K562 (cell line): ENCODE measurements at regions not wholly inside any gene's neighbourhood (a gene's known extent, or its start where the extent isn't known, plus 50 kb on each side); places are given as distances from the start of the nearest gene placed in this dataset.

Experiments used
- ATAC-seq: fragments of 200-7000 bp; cut with Tn5 transposase; 3 replicates; pipeline ENCODE4 v1.9.1; 2020; ENCODE audit warnings: moderate library complexity
- BruUV-seq: library from RNA; stranded (reverse); fragments of 400-500 nt; replicated peaks from 2 replicates; lab custom pipeline; 2021; lab: Mats Ljungman, UMichigan
- CTCF ChIA-PET: fragments of 300-600 bp; formaldehyde crosslinking; extraction: SDS; loops from one replicate; lab custom pipeline; 2021; ENCODE audit warnings: low intra/inter-chr PET ratio; lab: Yijun Ruan, JAX
- POLR2A ChIA-PET: fragments of 300-600, 350-650 bp; sonication (Branson Sonifier 250); formaldehyde crosslinking; extraction: SDS; loops from one replicate; lab custom pipeline; 2021; ENCODE audit warnings: antibody characterized with exemption, inconsistent platforms; lab: Yijun Ruan, JAX
- DNase-seq, 4 experiments: peaks; one replicate each; pipeline versions ENCODE4 v3.0.0 to v3.0.0-alpha.2; 2011 to 2018; ENCODE audit warnings: low spot score in 3 of 4, mixed read lengths in 3 of 4; ENCODE audit errors: extremely low read depth in 1 of 4
- FAIRE-seq: peaks from 2 replicates; lab custom pipeline; 2011; peaks lifted over from hg19 to GRCh38; lab: Jason Lieb, UNC
- H2AFZ ChIP-seq: 2 replicates; pipeline ENCODE4 v1.6.0; 2011; ENCODE audit warnings: low read depth, low read length, control low read depth, inconsistent platforms
- H3K27ac ChIP-seq: fragments of 200-600 bp; 3 replicates; pipeline ENCODE4 v1.8.0; 2011; ENCODE audit warnings: low read depth, mild to moderate bottlenecking, control low read depth, inconsistent platforms, low read length, moderate library complexity, mixed read lengths; ENCODE audit errors: extremely low read depth
- H3K27me3 ChIP-seq, 2 experiments: fragments of 300-600 bp in 1 of 2; 2 replicates in 1 of 2; 3 replicates in 1 of 2; pipeline versions ENCODE4 v1.6.0 to v1.8.0; 2011; ENCODE audit warnings: inconsistent platforms in 2 of 2, low read length in 2 of 2, mild to moderate bottlenecking in 1 of 2, mixed read lengths in 1 of 2, moderate library complexity in 1 of 2; ENCODE audit not compliant: control insufficient read depth in 2 of 2, insufficient read depth in 2 of 2
- H3K36me3 ChIP-seq: fragments of 300-600 bp; 3 replicates; pipeline ENCODE4 v1.8.0; 2011; ENCODE audit warnings: mild to moderate bottlenecking, low read length, inconsistent platforms; ENCODE audit not compliant: control insufficient read depth, insufficient read depth
- H3K4me1 ChIP-seq, 2 experiments: fragments of 200-600 bp in 1 of 2; replicated peaks in 1 of 2; 2 replicates in 1 of 2; 3 replicates in 1 of 2; pipeline versions ENCODE4 v1.5.1 to v1.8.0; 2011; ENCODE audit warnings: inconsistent platforms in 2 of 2, low read length in 2 of 2, mild to moderate bottlenecking in 1 of 2, mixed read lengths in 1 of 2, moderate library complexity in 1 of 2; ENCODE audit not compliant: control insufficient read depth in 2 of 2, insufficient read depth in 2 of 2
- H3K4me2 ChIP-seq: 2 replicates; pipeline ENCODE4 v1.6.1; 2011; ENCODE audit warnings: low read length, control low read depth, inconsistent platforms, mixed read lengths; ENCODE audit not compliant: insufficient read depth
- H3K4me3 ChIP-seq: fragments of 200-600 bp; sonication (generic), shearing (Covaris generic); 2 replicates; pipeline ENCODE4 v1.5.1; 2016; ENCODE audit warnings: control low read depth, inconsistent platforms
- H3K79me2 ChIP-seq: fragments of 200-600 bp; 3 replicates; pipeline ENCODE4 v1.8.0; 2011; ENCODE audit warnings: low read length, inconsistent platforms; ENCODE audit not compliant: control insufficient read depth, insufficient read depth
- H3K9ac ChIP-seq, 2 experiments: 2 replicates each; pipeline versions ENCODE4 v1.6.0 to v1.6.1; 2011; ENCODE audit warnings: low read depth in 2 of 2, low read length in 2 of 2, control low read depth in 1 of 2, inconsistent platforms in 1 of 2, mild to moderate bottlenecking in 1 of 2, mixed read lengths in 1 of 2; ENCODE audit not compliant: insufficient read depth in 1 of 2
- H3K9me1 ChIP-seq: one replicate; pipeline ENCODE4 v1.6.0; 2011; ENCODE audit warnings: inconsistent platforms, mild to moderate bottlenecking, low read length, moderate library complexity; ENCODE audit not compliant: control insufficient read depth, insufficient read depth
- H3K9me3 ChIP-seq: replicated peaks from 2 replicates; pipeline ENCODE4 v1.5.1; 2011; ENCODE audit warnings: low read depth, low read length, inconsistent platforms; ENCODE audit not compliant: control insufficient read depth, insufficient read depth
- H4K20me1 ChIP-seq: replicated peaks from 2 replicates; pipeline ENCODE4 v1.6.1; 2011; ENCODE audit warnings: low read length, inconsistent platforms, mixed read lengths; ENCODE audit not compliant: control insufficient read depth, insufficient read depth
- CBX5 ChIP-seq: IDR thresholded peaks from 2 replicates; pipeline ENCODE4 v1.6.1; 2014; ENCODE audit warnings: low read depth, borderline replicate concordance
- MAFF ChIP-seq: IDR thresholded peaks from 2 replicates; pipeline ENCODE4 v1.6.1; 2012; ENCODE audit warnings: low read length, improper control_type of control experiment
- NEUROD1 ChIP-seq: fragments of 150-350 bp; IDR thresholded peaks from 2 replicates; pipeline ENCODE4 v1.6.1; 2014; ENCODE audit warnings: borderline replicate concordance, low read length, low read depth; ENCODE audit not compliant: partially characterized antibody
- RNF2 ChIP-seq: sonication (generic); IDR thresholded peaks from 2 replicates; pipeline ENCODE4 v1.6.1; 2016
- ZEB2 ChIP-seq: fragments of 450-650 bp; IDR thresholded peaks from 2 replicates; pipeline ENCODE4 v1.6.1; 2016
- WGBS: fragments of 100-300 bp; shearing (Covaris generic); methylation state at CpG from one replicate; pipeline ENCODE4 v1.1.6; 2016; ENCODE audit warnings: low coverage, mixed read lengths; ENCODE audit not compliant: insufficient coverage; ENCODE audit errors: missing lambda C conversion rate; 5-methylcytosine and 5-hydroxymethylcytosine counted together
- in situ Hi-C: fragments of 300-500 bp; cut with MboI; formaldehyde crosslinking; loops from 4 replicates; pipeline ENCODE4 v1.15.0; 2018; ENCODE audit warnings: inconsistent platforms, mixed read lengths
- intact Hi-C: fragments of 100-400 bp; cut with micrococcal nuclease; formaldehyde crosslinking; loops from 2 replicates; pipeline ENCODE4 v1.14.2; 2022
- TF ChIP-seq, protein P1 (sequence below): fragments of 450-650 bp; IDR thresholded peaks from 2 replicates; pipeline ENCODE4 v1.7.0; 2016; ENCODE audit warnings: borderline replicate concordance

DNA sequence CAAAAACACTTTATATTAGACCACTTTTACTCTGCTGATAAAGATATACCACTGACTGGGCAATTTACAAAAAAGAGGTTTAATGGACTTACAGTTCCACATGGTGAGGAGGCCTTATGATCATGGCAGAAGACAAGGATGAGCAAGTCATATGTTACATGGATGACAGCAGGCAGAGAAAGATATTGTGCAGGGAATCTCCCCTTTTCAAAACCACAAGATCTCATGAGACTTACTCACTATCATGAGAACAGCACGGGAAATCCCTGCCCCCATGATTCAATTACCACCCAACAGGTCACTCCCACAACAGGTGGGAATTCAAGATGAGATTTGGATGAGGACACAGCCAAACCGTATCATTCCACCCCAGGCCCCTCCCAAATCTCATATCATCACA lies 1383.8 kb upstream of the MAP3K7 start:
- BruUV-seq, result no TSS peak
- H2AFZ ChIP-seq, result no peak overlapping the region
- H3K36me3 ChIP-seq, result no peaks in the 10 kb centered on the region
- no peaks in the 10 kb centered on the region for H4K20me1 ChIP-seq
- no peak overlapping the region for H3K27ac ChIP-seq
- H3K4me3 ChIP-seq, result no peak overlapping the region
- H3K79me2 ChIP-seq, result no peaks in the 10 kb centered on the region
- TF ChIP-seq ZEB2, result no peak
- TF ChIP-seq, protein P1, sequence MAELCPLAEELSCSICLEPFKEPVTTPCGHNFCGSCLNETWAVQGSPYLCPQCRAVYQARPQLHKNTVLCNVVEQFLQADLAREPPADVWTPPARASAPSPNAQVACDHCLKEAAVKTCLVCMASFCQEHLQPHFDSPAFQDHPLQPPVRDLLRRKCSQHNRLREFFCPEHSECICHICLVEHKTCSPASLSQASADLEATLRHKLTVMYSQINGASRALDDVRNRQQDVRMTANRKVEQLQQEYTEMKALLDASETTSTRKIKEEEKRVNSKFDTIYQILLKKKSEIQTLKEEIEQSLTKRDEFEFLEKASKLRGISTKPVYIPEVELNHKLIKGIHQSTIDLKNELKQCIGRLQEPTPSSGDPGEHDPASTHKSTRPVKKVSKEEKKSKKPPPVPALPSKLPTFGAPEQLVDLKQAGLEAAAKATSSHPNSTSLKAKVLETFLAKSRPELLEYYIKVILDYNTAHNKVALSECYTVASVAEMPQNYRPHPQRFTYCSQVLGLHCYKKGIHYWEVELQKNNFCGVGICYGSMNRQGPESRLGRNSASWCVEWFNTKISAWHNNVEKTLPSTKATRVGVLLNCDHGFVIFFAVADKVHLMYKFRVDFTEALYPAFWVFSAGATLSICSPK, result no peak
- CTCF ChIA-PET, result no interaction called here
- H3K4me2 ChIP-seq, result no peak overlapping the region
- no peaks in the 10 kb centered on the region for H3K4me1 ChIP-seq
- in situ Hi-C loops (no loop called here), intact Hi-C loops (no loop called here)
- H3K9me3 ChIP-seq, result no peaks in the 10 kb centered on the region
- no peaks in the 10 kb centered on the region for H3K27me3 ChIP-seq
- H3K9ac ChIP-seq, result no peak overlapping the region
- FAIRE-seq (no peak), DNase-seq (no peak), ATAC-seq (no peak)
- H3K9me1 ChIP-seq, result no peaks in the 10 kb centered on the region
- WGBS, result 0% methylated on average over 2 of the region's 2 CpGs
- POLR2A ChIA-PET, result no interaction called here

DNA sequence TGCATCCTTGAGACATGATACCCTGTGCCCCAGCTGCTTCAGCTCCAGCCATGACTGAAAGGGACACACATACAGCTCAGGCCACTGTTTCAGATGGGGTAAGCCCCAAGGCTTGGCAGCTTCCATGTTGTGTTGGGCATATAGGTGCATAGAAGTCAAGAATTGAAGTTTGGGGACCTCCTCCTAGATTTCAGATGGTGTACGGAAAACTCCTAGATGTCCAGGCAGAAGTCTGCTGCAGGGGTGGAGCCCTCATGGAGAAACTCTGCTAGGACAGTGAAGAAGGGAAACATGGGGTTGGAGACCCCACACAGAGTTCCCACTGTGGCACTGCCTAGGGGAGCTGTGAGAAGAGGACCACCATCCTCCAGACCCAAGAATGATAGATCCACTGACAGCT lies 1379.0 kb upstream of the MAP3K7 start:
- no peak overlapping the region for H2AFZ ChIP-seq
- H3K4me3 ChIP-seq, result no peak overlapping the region
- BruUV-seq, result no TSS peak
- H3K9ac ChIP-seq, result no peak overlapping the region
- no peaks in the 10 kb centered on the region for H3K79me2 ChIP-seq
- H3K9me1 ChIP-seq, result no peaks in the 10 kb centered on the region
- no peaks in the 10 kb centered on the region for H3K36me3 ChIP-seq
- H3K27ac ChIP-seq, result no peak overlapping the region
- TF ChIP-seq NEUROD1 (no peak), CBX5 (peak; percentile 42; the same call in 1 of the 2 replicates), MAFF (no peak), RNF2 (no peak)
- H4K20me1 ChIP-seq, result no peaks in the 10 kb centered on the region
- in situ Hi-C loops (no loop called here), intact Hi-C loops (no loop called here)
- FAIRE-seq (no peak), ATAC-seq (no peak), DNase-seq (no peak)
- ChIA-PET CTCF (no interaction called here), POLR2A (no interaction called here)
- WGBS, result 0% methylated on average over 1 of the region's 1 CpG
- no peaks in the 10 kb centered on the region for H3K4me1 ChIP-seq
- H3K9me3 ChIP-seq, result no peaks in the 10 kb centered on the region
- H3K27me3 ChIP-seq, result no peaks in the 10 kb centered on the region
- no peak overlapping the region for H3K4me2 ChIP-seq
